ENCODE measurements at regions not wholly inside any gene's neighbourhood (a gene's known extent, or its start where the extent isn't known, plus 50 kb on each side); places are given as distances from the start of the nearest gene placed in this dataset.
"Not testable (repeated sequence)": the region's sequence is repeated elsewhere in the genome, so short reads cannot be mapped to it uniquely, and the experiment has no call there.

DNA sequence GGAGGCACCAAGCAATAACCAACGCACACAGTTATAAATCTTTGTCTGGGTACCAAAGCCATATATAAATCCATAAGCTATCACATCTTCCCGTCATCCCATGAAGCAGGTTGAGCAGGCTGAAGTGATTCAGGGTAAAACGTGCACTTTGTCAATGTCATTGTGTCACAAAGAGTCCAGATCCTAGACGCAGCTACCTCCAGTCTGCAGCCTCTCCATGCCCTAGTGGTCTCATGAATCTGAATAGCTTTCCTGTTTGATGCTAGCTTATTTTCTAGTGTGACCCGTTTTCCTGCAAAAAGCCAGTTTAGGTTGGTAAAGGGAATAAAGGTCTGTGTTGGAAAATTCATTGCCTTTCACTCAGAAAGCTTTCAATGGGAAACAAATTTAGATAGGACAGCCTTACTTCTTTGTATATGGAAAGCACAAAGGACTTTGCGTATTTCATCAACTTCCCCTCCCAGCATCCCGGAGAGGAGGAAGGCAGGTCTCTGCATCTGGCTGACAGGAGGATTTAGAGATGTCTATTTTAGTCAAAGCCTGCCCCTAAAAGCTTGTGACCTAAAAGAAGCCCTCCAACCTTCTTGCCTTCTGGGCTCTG lies 222.3 kb upstream of the ARL4C start:
- DNase-seq: no peak

DNA sequence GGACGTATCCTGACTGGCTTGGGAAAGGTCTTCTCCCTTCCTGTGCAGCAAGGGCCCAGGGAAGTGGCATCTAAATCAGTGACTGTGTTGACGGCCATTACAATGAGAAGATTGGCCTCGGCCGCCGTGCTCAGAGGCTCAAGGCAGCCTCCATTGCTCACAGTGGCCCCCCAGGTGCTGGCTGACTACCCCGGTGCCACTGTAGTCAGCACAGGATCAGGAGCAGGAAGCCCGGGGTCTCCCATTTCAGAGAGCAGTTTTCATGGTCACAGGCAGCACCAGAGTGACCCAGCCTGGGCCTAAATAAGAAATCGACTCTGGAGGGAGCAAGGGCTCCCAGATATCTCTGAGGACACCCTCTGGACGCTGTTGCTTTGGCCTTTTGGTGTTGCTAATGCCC lies 219.4 kb upstream of the ARL4C start:
- no peak for DNase-seq

DNA sequence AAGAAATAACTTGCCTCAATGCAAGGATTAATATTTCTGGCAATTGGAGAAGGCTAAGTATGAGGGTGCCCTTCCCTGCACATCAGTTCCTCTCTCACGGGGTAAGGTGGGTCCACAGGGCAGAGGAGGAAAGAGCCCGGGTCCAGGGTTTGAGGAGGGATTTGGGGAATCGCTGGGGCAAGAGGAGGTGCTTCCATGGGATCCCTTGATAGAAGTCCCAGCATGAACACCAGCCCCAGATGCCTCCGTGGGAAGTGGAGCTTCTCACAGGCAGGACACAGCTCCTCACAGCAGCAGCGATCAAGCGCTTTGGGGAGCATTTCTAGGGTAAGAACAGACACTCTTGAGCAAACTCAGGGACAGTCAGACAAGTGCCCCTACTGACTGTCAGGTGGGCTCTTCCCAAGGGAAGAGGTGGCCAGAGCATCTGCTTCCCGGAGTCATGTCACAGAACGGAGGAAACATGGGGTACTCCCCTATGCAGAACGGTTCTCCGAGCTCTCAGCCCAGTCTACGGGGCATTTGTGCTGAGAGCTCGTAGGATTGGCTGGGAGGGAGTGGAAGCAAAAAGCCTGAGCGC lies 218.9 kb upstream of the ARL4C start:
- no peak for DNase-seq

DNA sequence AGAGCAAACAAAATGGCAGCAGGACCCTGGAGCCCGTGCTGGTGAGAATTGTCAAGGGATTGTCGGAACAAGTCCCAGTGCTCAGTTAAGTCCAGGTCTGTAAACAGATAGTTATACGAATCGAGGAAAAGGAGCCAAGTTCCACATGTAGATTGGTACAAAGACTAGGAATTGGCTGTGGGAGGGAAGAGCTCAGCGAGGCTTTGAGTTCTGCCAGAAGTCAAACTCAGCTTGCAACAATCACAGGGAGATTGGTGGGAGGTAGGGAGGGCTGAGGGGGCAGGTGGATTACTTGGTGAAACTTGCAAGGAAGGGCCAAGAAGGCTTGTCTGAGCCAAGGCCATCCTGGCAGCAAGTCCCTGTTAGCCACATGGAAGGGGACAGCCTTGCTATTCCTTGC lies 217.8 kb upstream of the ARL4C start:
- no peak for DNase-seq

DNA sequence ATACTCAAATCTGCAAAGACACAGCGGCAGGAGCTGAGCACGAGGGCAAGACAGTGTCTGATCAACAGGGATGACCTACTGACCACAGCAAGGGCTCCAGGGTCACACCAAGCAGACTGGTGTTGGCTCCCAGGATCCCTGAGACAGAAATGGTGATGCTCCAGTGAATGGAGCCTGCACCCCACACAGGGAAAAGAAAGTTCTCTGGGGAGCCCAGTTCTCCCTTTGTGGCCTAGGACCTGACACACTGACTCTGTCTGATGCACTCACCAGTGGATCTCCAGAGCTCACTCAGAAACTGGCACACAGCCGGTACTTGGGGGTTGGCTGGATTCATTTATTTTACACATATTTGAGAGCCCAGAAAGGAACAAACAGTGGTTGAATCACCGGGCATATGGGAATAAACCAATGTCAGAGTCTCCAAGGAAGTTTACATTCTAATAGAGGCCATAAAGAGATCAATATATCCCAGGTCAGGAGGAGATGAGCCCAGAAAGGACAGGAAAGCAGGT lies 215.6 kb upstream of the ARL4C start:
- no peak for DNase-seq

DNA sequence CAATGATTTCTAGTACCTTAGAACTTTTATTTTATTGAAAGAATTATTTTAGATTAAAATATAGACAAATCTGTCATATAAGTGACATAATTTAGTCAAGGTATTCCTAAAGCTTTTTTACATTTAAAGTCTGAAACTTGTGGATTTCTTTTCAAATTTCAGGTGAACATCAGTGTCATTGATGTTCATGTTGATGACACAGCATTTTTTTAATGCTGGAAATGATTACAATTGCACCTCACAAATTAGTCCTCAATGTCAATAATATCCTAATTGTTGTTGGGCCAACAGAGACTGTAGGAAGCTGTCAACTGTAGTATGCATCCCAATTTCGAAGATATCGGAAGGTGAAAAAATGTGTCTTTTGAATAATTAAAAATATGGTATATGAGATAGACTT lies 214.4 kb upstream of the ARL4C start:
- no peak for DNase-seq

DNA sequence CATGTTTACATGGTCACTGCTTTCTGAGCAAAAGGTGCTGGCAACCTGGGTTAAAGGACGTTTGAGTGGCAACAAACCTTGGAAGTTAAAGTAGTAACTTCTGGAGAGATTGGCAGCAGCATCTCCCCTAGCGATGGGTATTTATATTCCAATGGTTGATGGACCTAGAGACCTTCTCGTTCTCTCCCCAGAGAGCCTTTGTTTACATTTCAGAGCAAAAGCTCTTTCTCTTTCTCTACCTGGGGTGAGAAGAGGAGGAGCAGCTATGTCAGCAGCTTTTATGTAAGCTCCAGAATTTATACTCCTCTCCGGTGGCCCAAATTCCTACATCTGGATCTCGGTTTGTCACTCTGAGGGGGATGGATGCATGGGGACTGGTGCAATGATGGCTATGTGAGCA lies 213.7 kb upstream of the ARL4C start:
- no peak for DNase-seq

DNA sequence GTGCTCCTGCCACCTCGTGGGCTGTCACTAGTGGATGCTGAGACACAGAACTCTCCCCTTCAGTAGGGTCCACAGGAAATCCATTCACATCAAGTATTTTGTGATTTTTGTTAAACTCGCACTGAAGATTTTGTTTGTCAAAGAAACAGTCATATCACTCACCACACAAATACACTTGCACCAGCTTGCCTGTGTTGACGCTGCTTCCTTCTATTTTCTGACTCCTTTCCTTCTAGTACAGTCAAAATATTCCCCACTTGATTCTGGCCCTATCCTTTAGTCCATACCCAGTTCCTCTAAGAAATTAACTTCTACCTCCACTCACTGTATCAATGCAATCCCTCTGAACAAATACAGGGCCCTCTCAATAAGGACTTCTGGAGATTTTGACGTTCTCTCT lies 213.2 kb upstream of the ARL4C start:
- no peak for DNase-seq

DNA sequence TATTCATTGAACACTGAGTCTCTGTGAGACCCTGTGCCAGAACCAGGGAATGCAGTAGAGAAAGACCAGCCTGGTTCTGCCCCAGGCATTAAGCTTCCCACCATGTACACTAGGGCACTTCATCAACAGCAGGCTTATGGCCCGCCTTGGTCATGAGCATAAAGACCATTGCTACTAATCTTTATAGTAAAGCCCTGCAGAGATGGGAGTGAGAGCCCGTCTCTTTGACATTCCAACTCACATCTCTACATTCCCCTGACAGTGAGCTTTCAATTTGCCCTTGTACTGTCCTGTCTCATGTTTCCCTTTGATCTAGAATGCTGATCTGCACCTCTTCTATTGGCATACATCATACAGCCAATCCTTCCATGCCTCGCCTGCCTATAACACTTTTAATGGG lies 211.8 kb upstream of the ARL4C start:
- no peak for DNase-seq

DNA sequence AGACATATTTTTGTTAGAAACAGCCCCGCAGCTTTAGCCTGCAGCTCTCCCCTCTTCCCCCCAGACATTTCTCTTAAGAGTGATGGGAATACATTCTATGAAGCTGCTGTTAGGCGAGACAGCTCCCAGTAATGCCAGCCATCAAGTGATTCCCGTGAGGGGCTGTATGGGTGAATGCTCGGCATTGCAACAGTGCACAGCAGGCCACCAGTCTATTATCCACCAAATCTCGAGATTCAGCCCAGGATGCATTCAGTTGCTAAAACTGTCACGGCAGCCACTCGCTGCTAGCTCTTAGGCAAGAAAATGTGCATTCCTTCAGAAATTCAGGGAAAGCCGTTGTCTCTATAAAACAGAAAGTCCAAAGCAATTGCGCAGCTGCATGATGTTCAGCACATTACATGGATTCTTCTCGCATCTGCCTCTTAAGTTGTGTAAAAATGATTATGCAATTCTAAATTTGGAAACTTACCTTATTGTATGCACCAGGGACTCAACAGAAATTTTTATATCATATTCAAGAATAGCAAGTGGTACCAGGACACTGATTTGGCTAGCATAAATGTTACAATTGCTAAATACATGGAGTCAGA lies 211.3 kb upstream of the ARL4C start:
- no peak for DNase-seq

DNA sequence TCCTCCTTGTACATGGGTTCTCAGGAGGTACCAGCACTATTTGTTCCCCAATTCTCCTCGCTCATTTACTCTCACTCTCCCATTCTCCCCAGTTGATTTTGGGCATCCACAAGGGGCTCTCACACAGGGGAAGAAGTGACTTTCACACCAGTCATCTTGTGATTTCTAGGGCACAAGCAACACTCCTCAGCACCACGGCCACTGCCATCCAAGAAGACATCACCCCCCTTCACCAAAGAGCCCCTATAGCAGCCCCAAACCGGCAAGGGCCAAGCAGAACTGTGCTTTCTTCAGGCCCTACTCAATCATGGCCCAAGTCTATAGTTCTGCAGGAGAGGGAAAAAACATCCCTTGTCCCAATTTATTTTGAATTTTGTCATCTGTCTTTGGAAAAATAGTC lies 209.2 kb upstream of the ARL4C start:
- no peak for DNase-seq

DNA sequence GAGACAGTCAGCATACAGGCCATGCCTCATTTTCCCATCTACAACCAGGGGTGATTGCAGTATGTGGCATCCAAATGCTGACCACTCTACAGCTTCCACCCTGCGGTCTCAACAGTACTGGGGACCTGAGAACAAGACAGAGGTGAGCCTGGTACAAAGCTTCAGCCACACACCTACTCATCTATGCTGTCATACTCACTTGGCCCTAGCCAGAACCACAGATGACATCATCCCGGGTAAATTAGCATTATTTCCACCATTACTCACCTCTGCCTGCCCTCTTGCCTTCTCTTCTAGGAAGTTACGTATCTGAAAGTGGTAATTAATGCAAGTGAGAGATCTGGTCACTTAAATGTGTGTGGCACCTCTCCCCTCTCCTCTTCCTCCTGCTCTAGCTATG lies 208.2 kb upstream of the ARL4C start:
- no peak for DNase-seq

DNA sequence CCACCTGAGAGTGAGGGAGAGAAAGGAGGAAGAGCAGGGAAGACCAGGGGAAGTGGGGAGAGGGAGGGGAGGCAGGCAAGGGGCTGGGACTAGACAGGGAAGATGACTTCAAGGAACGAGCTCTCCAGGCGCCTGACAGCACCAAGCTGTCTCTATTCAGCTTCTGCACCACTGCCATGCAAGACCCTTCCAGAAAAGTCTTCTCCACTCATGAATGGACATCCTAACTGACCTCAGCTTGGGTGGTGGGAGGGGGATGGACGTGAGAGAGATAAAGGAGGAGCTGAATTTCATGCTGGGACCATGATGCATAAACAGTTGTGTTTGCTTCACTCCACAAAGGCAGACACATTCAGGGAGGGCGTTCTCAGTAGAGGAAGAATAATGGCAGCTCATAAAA lies 206.4 kb upstream of the ARL4C start:
- no peak for DNase-seq

DNA sequence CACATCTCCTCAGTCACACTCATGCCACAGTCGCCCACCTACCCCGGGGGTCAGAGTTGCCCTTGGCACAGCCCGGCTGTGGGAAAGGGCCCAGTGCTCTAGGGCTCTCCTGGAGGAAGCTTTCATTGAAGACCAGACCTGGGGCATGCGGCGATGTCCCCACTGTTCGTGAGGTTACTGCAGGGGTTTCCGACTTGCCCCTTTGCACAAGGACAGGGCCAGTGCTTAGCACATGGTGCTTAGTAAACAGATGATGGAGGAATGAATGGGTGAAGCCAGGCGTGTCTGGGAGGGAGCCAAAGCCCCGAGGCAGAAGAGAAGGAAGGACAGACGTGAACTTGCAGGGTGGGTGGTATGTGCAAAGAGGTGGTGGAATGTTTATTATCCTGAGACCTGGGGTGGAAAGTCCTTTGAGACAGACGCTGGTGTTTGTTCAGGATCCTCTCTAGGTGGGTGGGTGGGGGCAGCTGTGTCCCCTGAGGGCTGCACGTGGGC lies 205.9 kb upstream of the ARL4C start:
- no peak for DNase-seq

DNA sequence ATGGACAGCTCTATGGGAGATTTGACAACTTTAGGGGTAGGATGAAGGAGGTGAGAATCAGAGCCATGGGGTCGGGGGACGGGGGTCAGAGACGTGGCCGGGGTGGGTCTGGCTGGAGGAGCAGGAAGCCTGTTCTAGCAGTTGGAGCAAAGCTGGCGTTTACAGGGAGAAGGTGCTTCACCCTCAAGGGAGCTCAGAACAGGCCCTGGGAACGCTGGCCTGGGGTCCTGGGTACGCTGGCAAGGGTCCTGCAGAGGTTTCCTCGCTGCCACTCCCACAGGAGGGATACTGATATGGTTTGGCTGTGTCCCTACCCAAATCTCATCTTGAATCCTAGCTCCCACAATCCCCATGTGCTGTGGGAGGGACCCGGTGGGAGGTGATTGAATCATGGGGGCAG lies 205.0 kb upstream of the ARL4C start:
- DNase-seq: no peak

DNA sequence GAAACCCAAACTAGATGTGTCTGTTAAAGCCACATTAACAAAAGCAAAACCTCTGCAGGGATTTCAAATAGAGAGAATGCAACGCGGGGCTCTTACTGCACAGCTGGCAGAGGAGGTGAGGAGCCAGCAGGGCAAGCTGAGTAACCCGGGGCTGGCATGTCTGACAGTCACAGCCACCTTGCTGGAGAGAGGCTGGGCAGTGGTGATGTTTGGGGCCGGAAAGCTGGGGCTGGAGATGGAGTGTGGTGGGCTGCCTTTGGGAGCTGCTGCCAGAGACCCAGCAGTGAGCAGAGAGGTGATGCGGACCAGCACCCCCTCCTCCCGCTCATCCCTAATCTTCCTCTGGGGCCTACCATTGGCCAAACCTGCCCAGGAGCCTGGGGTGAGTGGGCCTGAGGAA lies 204.5 kb upstream of the ARL4C start:
- no peak for DNase-seq

DNA sequence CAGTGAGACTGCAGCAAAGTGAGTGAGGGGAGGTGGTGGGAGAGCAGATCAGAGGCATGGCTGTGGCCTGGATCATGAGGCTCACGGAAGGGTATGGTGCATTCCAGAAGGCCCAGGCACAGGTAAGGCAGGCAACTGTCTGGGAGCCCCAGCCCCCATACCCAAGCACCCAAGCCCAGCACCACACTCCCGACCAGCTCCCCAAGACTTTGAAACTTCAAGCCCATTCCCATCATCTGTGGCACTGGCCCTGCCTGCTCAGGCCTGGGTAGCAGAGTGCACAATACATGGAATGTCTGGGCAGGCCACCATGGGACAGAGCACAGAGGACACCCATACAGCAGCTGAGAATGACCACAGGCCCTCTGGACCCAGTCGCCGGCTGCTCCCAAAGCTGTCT lies 202.6 kb upstream of the ARL4C start:
- DNase-seq: no peak

DNA sequence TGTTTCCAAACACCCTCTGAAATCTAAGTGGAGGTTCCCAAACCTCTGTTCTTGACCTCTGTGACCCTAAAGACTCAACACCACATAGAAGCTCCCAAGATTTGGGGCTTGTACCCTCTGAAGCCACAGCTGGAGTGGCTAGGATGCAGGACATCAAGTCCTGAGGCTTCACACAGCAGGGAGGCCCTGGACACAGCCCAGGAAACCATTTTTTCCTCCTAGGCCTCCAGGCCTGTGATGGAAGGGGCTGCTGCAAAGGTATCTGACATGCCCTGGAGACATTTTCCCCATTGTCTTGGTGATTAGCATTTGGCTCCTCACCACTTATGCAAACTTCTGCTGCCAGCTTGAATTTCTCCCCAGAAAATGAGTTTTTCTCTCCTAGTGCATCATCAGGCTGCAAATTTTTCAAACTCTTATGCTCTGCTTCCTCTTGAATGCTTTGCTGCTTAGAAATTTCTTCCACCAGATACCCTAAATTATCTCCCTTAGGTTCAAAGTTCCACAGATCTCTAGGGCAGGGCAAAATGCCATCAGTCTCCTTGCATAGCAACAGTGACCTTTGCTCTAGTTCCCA lies 200.5 kb upstream of the ARL4C start:
- DNase-seq: not testable (repeated sequence)

DNA sequence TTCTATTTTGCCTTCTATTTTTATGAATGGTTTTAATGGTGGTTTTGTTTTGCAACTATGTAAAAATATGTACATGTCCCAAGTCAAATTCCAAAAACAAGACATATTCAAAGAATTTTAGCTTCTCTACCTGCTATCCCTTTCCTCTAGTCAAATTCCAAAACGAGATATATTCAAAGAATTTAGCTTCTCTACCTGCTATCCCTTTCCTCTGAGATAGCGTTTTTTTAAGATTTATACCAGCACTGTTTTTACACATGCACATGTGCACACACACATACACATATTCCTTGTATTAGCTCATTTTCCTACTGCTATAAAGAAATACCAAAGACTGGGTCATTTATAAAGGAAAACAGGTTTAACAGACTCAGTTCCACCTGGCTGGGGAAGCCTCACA lies 199.1 kb upstream of the ARL4C start:
- DNase-seq: no peak

DNA sequence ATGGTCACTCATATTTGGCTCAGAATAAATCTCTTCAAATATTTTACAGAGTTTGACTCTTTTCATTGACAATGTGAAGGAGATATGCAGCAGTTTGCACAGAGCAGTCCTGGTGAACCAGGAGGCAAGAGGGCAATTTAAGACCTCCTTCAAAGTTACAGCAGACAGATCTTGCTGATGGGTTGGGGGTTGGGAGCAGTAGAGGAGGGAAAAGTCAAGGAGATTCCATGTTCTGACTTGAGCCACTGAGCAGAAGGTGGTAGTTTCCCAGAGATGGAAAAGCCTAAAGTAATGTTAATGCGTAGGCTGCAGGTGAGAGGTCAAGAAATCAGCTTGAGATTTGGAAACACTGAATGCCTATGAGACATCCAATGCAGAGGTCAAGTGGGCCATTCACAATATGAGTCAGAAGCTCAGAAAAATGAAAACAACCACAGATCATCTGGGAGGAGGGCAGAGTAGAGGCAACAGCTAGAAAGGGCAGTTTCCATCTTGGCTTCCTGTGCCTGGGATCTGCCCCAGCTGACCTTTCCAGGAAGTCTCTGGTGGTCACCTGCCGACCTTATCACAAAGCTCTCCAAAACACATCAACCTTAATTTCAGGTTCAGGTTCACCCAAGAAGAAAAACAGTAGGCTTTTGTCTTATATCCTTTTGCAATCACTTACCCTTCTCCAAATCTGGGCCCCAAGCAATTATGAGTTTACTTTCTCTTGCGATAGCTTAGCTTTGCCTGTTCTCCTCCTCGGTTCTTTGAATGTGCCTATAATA lies 197.5 kb upstream of the ARL4C start:
- no peak for DNase-seq

DNA sequence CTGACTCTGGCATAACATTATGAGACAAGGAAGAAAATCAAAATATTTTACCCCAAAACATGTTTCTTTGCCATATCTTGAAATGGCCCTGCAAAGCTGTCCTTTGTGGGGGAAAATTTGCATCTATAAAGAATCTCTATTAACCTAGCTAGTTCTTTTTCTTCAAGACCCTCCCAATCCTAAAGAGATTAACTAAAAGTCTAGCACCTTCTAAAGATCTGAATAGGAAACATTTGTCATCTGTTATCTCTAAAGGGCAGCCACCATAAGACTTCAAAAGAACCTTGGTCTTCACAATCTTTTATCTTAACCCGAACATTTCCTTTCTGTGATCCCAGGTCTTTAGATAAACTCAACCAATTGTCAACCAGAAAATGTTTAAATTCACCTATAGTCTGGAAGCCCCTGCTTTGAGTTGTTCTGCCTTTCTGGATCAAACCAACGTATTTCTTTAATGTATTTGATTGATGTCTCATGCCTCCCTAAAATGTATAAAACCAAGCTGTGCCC lies 196.9 kb upstream of the ARL4C start:
- not testable (repeated sequence) for DNase-seq

DNA sequence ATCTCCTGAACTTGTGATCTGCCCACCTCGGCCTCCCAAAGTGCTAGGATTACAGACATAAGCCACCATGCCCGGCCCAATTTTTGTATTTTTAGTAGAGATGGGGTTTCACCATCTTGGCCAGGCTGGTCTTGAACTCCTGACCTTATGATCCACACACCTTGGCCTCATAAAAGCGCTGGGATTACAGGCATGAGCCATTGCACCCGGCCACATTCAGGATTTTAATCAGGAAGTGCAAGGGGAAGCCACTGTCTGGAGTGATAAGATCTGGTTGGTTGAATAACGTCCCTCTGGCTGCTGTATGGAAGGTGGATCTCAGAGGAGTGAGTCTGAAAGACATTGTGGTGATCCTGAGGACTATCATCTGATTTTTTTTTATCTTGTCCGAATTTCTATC lies 196.3 kb upstream of the ARL4C start:
- not testable (repeated sequence) for DNase-seq

Measured in activated CD4-positive, alpha-beta T cell treated with anti-CD3 and anti-CD28 coated beads, Interleukin-2, amount 50 U/mL, for 1 hour (primary cell).